Keratinocyte (primary cell): ENCODE measurements at regions not wholly inside any gene's neighbourhood (a gene's known extent, or its start where the extent isn't known, plus 50 kb on each side); places are given as distances from the start of the nearest gene placed in this dataset.

Experiments
- DNase-seq: peaks from one replicate; pipeline ENCODE4 v3.0.0-alpha.2; 2011; ENCODE audit warnings: low read depth, missing footprints, low spot score
- FAIRE-seq: peaks from 2 replicates; lab custom pipeline; 2011; peaks lifted over from hg19 to GRCh38; lab: Jason Lieb, UNC
- H2AFZ ChIP-seq: 2 replicates; pipeline ENCODE4 v1.6.0; 2012; ENCODE audit warnings: low read length, control low read depth, inconsistent platforms; ENCODE audit not compliant: control insufficient read depth
- H3K27ac ChIP-seq: 2 replicates; pipeline ENCODE4 v1.5.1; 2011; ENCODE audit warnings: low read length; ENCODE audit not compliant: control insufficient read depth, insufficient read depth
- H3K27me3 ChIP-seq: 3 replicates; pipeline ENCODE4 v1.6.0; 2011; ENCODE audit warnings: low read length; ENCODE audit not compliant: control insufficient read depth, insufficient read depth; ENCODE audit errors: extremely low read depth
- H3K36me3 ChIP-seq, 2 experiments: 2 replicates in 1 of 2; 3 replicates in 1 of 2; pipeline ENCODE4 v1.5.1; 2011; ENCODE audit warnings: low read length in 2 of 2, mild to moderate bottlenecking in 1 of 2; ENCODE audit not compliant: control insufficient read depth in 2 of 2, insufficient read depth in 2 of 2; ENCODE audit errors: extremely low read depth in 1 of 2
- H3K4me1 ChIP-seq: 3 replicates; pipeline ENCODE4 v1.5.1; 2011; ENCODE audit warnings: low read length; ENCODE audit not compliant: control insufficient read depth, insufficient read depth; ENCODE audit errors: extremely low read depth
- H3K4me2 ChIP-seq: 3 replicates; pipeline ENCODE4 v1.6.0; 2011; ENCODE audit warnings: low read depth, low read length; ENCODE audit not compliant: control insufficient read depth, insufficient read depth; ENCODE audit errors: extremely low read depth
- H3K4me3 ChIP-seq, 3 experiments: fragments of 200-600 bp in 1 of 3; sonication (generic) in 1 of 3; 2 replicates in 2 of 3; 3 replicates in 1 of 3; pipeline ENCODE4 v1.5.1; 2011 to 2016; ENCODE audit warnings: low read length in 3 of 3, mild to moderate bottlenecking in 3 of 3, control low read depth in 2 of 3, inconsistent platforms in 1 of 3, low read depth in 1 of 3, mixed read lengths in 1 of 3, mixed run types in 1 of 3, moderate library complexity in 1 of 3; ENCODE audit not compliant: control insufficient read depth in 2 of 3, insufficient read depth in 2 of 3; ENCODE audit errors: extremely low read depth in 1 of 3
- H3K79me2 ChIP-seq: 2 replicates; pipeline ENCODE4 v1.6.0; 2012; ENCODE audit warnings: low read length; ENCODE audit not compliant: control insufficient read depth, insufficient read depth
- H3K9ac ChIP-seq: 3 replicates; pipeline ENCODE4 v1.6.0; 2011; ENCODE audit warnings: low read length; ENCODE audit not compliant: control insufficient read depth, insufficient read depth; ENCODE audit errors: extremely low read depth
- H3K9me1 ChIP-seq: 3 replicates; pipeline ENCODE4 v1.6.0; 2011; ENCODE audit warnings: low read length; ENCODE audit not compliant: control insufficient read depth, insufficient read depth; ENCODE audit errors: extremely low read depth
- H3K9me3 ChIP-seq: 2 replicates; pipeline ENCODE4 v1.5.1; 2012; ENCODE audit warnings: low read depth, low read length; ENCODE audit not compliant: control insufficient read depth
- H4K20me1 ChIP-seq: 3 replicates; pipeline ENCODE4 v1.6.0; 2011; ENCODE audit warnings: low read length; ENCODE audit not compliant: control insufficient read depth, insufficient read depth; ENCODE audit errors: extremely low read depth
- CTCF ChIP-seq, 3 experiments: IDR thresholded peaks in 1 of 3; conservative IDR thresholded peaks in 1 of 3; optimal IDR thresholded peaks in 1 of 3; 2 replicates in 2 of 3; 3 replicates in 1 of 3; pipeline versions ENCODE3 to v1.5.1; 2011; ENCODE audit warnings: low read length in 3 of 3, mild to moderate bottlenecking in 3 of 3, moderate library complexity in 2 of 3, control low read depth in 1 of 3, inconsistent platforms in 1 of 3; ENCODE audit not compliant: insufficient read depth in 2 of 3; ENCODE audit errors: extremely low read depth in 1 of 3
- EZH2 ChIP-seq: IDR thresholded peaks from one replicate; pipeline ENCODE4 v1.6.1; 2012; ENCODE audit warnings: inconsistent platforms, mild to moderate bottlenecking, low read length, moderate library complexity
- dilution Hi-C: fragments of 300-500 bp; cut with MboI; formaldehyde crosslinking; loops from one replicate; pipeline ENCODE4 v1.7.0; 2020; ENCODE audit warnings: low sequenced_read_pairs; ENCODE audit not compliant: extremely low pct_ligation_motif_present

GRCh38 chr7:4566714-4567113, 115.4 kb upstream of the FOXK1 start:
- no peaks in the 10 kb centered on the region for H3K79me2 ChIP-seq

GRCh38 chr7:4574851-4575250, 107.2 kb upstream of the FOXK1 start:
- H3K27ac ChIP-seq, result no peak overlapping the region
- no peak overlapping the region for H2AFZ ChIP-seq
- H3K79me2 ChIP-seq, result no peaks in the 10 kb centered on the region
- H4K20me1 ChIP-seq, result no peaks in the 10 kb centered on the region
- no peak overlapping the region for H3K9ac ChIP-seq
- H3K9me1 ChIP-seq, result no peaks in the 10 kb centered on the region
- TF ChIP-seq CTCF (optimal IDR thresholded peaks at IDR 0.05 in 1 of 3, IDR thresholded peaks at IDR 0.05 in 1 of 3, conservative IDR thresholded peaks at IDR 0.05 in 1 of 3; ENCODE audit: extremely low read depth in 1 of 3, insufficient read depth in 2 of 3, low read length in 3 of 3) (no peak), EZH2 (no peak)
- no peaks in the 10 kb centered on the region for H3K4me1 ChIP-seq
- no peak overlapping the region for H3K4me2 ChIP-seq
- no peaks in the 10 kb centered on the region for H3K27me3 ChIP-seq
- dilution Hi-C loops, result no loop called here
- DNase-seq (no peak), FAIRE-seq (no peak)
- H3K36me3 ChIP-seq, result no peaks in the 10 kb centered on the region
- no peaks in the 10 kb centered on the region for H3K9me3 ChIP-seq
- H3K4me3 ChIP-seq, result no peak overlapping the region

More at GRCh38 chr7:4566714-4567113, 115.4 kb upstream of the FOXK1 start:
- FAIRE-seq, result no peak
- Histone ChIP-seq H4K20me1 (no peaks in the 10 kb centered on the region), H2AFZ (no peak overlapping the region), H3K9me3 (no peaks in the 10 kb centered on the region), H3K9me1 (no peaks in the 10 kb centered on the region), H3K36me3 (no peaks in the 10 kb centered on the region), H3K4me3 (no peak overlapping the region), H3K27me3 (no peaks in the 10 kb centered on the region), H3K9ac (no peak overlapping the region), H3K27ac (no peak overlapping the region), H3K4me1 (no peaks in the 10 kb centered on the region), H3K4me2 (no peak overlapping the region)
- dilution Hi-C loops, result no loop called here
- DNase-seq, result no peak
- TF ChIP-seq CTCF (optimal IDR thresholded peaks at IDR 0.05 in 1 of 3, IDR thresholded peaks at IDR 0.05 in 1 of 3, conservative IDR thresholded peaks at IDR 0.05 in 1 of 3; ENCODE audit: extremely low read depth in 1 of 3, insufficient read depth in 2 of 3, low read length in 3 of 3) (no peak), EZH2 (no peak)
